HG02938 (cell line): ENCODE measurements at regions not wholly inside any gene's neighbourhood (a gene's known extent, or its start where the extent isn't known, plus 50 kb on each side); places are given as distances from the start of the nearest gene placed in this dataset.
"Not testable (repeated sequence)": the region's sequence is repeated elsewhere in the genome, so short reads cannot be mapped to it uniquely, and the experiment has no call there.

Experiments used
- ATAC-seq: cut with Tn5 transposase; IDR thresholded peaks from one replicate; pipeline ENCODE4 v1.9.1; 2021; ENCODE audit warnings: mild to moderate bottlenecking, moderate library complexity; ENCODE audit not compliant: unreplicated experiment

- ATAC-seq: no peak
Observed at GRCh38 chr5:162603443-162604070, 536.0 kb downstream of the GABRG2 start.

DNA sequence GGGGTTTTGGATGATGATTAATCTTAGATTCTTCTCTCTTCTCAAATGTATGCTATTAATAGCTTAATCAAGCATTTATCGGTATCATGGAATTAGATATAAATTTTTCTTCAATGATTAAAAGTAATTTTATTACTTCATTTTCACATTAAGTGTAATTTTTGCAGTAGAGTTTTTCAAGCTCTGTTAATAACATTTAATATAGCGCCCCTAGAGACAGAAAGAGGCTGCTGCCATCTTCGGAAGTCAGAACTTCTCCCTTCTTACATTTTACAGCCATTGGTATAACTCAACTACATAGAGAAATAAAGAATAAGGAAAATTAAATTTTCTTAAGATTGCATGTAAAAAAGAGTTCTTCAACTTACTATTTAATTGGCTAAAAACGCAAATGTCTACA, 540.3 kb downstream of the GABRG2 start:
- ATAC-seq: no peak

DNA sequence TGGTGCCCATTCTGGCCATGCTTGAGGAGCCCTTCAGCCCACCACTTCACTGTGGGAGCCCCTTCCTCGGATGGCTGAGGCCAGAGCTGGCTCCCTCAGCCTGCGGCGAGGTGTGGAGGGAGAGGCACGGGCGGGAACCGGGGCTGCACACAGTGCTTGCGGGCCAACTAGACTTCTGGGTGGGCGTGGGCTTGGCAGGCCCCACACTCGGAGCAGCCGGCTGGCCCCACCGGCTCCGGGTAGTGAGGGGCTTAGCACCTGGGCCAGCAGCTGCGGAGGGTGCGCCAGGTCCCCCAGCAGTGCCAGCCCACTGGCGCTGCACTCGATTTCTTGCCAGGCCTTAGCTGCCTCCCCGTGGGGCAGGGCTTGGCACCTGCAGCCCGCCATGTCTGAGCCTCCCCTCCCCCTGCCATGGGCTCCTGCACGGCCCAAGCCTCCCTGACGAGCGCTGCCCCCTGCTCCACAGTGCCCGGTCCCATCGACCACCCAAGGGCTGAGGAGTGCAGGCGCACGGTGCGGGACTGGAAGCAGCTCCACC, 554.2 kb downstream of the GABRG2 start:
- ATAC-seq: not testable (repeated sequence)

- ATAC-seq: no peak
Observed at GRCh38 chr5:162624110-162624509, 556.5 kb downstream of the GABRG2 start.

- ATAC-seq: no peak
Observed at GRCh38 chr5:162637481-162637880, 569.9 kb downstream of the GABRG2 start.

GRCh38 chr5:162638849-162639248, 571.3 kb downstream of the GABRG2 start:
- ATAC-seq: no peak

GRCh38 chr5:162641142-162641813, 573.7 kb downstream of the GABRG2 start:
- ATAC-seq: no peak

DNA sequence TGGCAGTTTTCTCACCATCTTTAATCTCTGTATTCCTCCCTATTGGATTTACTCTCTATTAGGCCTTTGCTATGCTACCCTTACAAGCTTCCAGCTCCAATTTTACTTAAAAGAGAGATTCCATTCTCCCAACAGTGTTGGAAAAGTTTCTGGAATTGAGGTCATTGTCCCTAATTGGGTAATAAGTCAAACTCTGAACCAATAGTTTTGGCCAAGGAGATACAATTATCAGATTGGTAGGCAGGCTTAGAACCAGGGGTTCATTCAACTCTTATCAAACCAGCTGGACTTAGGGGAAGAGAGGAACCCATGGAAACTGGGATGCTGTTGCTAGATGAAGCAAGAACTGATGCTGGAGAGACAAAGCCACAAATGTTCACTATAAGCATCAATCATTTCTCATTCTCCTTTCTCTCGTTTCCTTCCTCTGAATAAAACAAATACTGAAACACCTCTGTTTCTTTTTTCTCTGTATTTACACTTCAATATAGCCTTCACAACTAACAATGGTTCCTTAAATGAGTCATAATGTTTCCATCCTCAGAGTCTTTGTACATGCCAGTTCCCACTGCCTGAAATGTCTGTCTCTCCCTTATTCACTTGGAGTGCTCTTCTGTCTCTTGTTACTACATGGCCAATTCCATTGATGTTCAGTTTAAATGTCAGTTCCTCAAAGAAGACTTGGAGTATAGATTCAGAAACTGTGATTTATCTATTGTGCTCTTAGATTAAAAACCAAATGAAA, 587.3 kb downstream of the GABRG2 start:
- no peak for ATAC-seq

- ATAC-seq: no peak
Observed at GRCh38 chr5:162657076-162657475, 589.5 kb downstream of the GABRG2 start.

- no peak for ATAC-seq
Observed at GRCh38 chr5:162664846-162665245, 597.3 kb downstream of the GABRG2 start.

DNA sequence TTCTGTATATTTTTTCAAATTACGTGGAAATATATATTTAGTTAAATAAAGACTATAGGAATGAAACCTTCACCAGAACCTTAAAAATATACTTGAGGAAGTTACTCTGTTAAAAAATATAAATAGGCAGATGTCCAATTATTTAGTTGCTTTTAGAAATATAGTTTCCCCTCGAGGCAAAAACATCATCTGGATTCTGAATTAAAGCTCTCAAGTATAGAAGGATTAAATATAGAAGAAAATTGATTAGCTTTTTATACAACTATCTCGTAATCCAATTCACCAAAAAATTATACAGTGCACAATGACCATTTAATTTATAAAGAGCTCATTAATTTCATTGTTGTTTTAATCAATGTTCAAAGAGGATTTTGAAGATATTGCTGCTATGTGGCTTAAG, 601.4 kb downstream of the GABRG2 start:
- ATAC-seq: no peak

DNA sequence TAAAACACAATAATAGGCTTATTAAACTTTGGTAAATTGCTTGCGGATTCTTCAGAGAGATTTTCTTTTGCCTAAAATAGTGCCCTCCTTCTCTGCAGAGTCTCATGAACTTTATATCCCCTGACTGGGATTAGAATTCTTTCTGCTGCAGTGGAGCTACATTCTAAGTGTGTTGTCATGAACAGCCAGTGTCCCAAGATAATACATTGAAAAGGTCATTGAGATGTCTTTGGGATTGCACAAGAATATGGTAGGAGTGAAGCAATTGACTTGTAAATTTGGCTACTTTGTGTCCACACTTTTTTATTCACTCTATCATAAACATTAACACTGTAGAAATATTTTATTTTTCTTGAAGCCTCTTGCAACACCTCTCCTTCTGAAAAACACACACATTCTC, 604.5 kb downstream of the GABRG2 start:
- no peak for ATAC-seq

DNA sequence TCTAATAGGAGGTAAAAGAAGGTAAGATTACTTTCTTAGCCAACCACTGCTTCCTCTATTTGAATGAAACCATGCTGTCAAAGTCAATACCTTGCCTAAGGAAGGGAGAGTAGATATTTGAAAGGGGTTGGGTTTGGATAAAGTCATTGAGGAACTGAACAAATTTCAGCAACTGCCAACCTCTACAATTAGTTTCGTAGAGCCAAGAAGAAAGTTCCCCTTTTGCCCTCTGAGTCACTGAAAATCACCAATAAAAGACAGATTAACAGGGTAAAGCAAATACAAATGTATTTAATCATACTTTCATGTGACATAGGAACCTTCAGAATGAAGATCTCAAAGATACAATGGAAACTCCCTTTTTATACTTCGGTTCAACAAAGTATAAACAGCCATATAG, 615.7 kb downstream of the GABRG2 start:
- no peak for ATAC-seq

GRCh38 chr5:162684145-162684544, 616.6 kb downstream of the GABRG2 start:
- no peak for ATAC-seq

DNA sequence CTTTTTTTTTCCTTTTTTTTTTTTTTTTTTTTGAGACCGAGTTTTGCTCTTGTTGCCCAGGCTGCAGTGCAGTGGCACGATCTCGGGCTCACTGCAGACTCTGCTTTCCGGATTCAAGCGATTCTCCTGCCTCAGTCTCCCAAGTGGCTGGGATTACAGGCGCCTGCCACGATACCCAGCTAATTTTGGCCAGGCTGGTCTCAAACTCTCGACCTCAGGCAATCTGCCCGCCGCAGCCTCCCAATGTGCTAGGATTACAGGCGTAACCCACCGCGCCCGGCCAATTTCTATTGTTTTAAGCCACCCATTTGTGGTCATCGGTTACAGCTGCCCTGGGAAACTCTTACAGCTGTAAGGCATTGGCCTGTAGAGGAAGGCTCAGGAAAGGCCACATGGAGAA, 617.7 kb downstream of the GABRG2 start:
- ATAC-seq: no peak

- ATAC-seq: not testable (repeated sequence)
Observed at GRCh38 chr5:162696272-162696671, 628.7 kb downstream of the GABRG2 start.

- ATAC-seq: no peak
Observed at GRCh38 chr5:162699361-162699760, 631.8 kb downstream of the GABRG2 start.

DNA sequence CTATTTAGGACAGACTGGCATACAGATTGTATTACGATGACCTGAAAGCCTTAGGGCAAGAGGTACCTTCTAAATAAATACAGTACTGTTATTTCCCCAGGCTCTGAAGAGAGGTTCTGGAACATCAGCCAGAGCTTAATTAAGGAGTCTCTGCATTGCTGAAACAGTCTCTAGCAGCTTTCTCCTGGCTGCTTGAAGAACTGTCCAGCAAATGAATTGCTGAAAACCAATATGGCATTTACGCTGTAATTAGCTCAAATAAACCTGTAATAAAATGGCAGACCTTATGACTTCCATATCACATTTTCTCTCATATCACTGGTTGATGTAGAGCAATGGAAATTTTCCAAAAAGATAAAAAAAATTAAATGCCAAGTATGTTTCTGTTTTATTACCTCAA, 636.3 kb downstream of the GABRG2 start:
- ATAC-seq: no peak

- no peak for ATAC-seq
Observed at GRCh38 chr5:162711244-162711643, 643.7 kb downstream of the GABRG2 start.

- no peak for ATAC-seq
Observed at GRCh38 chr5:162719720-162720119, 652.1 kb downstream of the GABRG2 start.

DNA sequence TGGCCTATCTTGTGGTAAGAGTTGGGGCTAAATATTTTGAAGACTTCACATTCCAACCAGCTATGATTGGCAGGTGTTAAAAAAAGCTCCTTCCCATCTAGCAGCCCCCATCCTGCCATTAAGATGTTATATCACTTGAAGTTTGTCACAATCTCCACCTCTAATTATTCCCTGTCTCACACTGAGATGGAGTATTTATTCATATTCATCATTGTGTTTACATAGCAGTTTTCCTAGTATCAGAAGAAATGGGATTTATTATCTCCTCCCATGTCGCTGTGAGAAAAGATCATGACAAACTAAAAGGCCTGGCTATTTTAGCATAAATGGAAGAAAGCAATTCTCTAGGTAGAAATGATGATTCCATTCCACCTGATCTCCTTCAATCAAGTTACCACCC, 653.6 kb downstream of the GABRG2 start:
- no peak for ATAC-seq

DNA sequence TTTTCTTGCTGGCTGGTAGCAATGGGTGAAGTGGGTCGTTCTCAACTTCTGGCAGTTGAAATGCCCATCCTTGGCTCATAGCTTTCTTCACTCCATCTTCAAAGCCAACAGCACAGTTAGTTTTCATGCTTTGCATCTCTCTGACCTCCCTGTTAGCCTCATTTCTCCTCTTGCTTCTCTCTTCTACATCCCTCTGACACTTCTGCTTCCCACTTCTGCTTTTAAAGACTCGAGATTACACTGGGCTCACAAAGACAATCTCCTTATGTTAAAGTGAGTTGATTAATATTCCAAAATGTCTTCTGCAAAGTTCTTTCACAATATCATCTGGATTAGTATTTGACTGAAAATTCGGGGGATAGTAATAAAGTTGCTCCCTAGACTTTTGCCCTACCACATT, 684.8 kb upstream of the CCNG1 start:
- no peak for ATAC-seq
